Amniotic epithelial cell (primary cell): ENCODE measurements at regions not wholly inside any gene's neighbourhood (a gene's known extent, or its start where the extent isn't known, plus 50 kb on each side); places are given as distances from the start of the nearest gene placed in this dataset.
A peak's percentile ranks its signal among the peaks of the same experiment; 100 is the strongest.

ENCODE experiments used
- DNase-seq: peaks from one replicate; pipeline ENCODE4 v3.0.0-alpha.2; 2010; ENCODE audit warnings: low read depth

DNA sequence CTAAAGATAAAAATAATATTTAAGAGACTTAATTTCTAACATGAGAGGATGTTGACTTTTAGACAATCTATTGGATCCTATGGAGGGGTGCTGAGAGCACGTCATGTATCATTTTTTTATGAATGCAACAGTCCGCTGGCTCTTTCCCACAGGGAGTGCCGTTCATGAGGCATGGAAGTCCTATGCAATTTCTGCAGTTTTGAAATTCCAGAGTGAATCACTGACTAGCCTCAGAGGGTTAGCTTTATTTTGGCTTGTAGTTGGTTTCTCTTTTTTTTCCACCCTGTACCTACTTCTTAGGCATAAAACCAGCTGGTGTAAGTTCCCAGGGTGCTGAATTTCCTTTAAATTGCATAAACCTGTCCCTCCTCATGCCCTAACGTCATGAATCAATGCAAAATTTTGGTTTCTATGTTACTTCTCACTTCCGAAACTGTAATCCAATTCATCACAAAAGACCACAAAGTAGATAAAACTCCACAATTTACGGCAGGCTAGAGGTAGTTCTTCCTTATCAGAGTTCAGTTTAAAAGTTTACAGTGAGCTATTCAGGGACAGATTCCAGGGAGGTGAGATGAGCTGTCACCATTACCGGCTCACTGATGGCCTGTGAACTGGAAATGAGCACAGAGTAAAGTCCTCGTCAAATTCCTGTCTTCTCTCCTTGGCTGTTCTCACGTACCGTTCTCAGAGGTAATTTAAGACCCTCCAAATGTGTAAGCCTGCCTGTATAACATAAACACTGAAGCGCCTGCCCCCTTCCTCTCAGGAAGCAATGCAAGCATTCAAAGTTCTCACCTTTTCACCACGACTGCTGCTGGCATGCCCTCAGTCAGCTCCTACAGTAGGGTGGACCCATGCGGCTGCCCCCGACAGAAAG, 216.6 kb upstream of the SLC10A2 start:
- DNase-seq, result peak; percentile 88

DNA sequence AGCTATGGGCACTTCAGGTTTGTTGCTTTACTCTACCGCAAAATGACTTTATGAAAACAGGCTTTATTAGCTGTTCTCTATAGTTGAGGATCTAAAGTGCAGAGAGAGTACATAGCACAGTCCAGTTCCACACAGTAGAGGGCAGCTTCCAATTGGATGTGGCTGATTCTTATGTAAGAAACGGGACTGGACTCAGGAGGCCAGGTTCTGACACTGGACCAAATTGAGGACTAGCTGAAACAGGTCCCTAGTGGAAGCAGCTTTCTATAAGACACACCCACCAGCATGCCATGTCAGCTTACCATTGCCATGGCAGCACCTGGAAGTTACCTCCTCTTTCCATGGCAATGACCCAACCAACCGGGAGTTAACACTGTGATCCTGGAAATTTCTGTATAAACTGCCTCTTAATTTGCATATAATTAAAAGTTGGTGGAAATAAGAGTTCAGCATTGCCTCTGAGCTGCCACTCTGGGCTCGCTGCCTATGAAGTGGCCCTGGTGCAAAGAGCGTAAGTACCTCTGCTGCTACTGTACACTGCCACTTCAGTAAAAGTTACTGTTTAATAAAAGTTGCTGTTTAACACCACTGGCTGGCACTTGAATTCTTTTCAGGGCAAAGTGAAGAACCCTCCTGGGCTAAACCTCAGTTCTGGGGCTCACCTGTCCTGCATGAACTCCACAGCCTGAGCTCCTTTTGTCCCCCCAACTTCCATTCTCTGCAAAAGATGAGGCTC, 211.9 kb upstream of the SLC10A2 start:
- DNase-seq, result no peak

DNA sequence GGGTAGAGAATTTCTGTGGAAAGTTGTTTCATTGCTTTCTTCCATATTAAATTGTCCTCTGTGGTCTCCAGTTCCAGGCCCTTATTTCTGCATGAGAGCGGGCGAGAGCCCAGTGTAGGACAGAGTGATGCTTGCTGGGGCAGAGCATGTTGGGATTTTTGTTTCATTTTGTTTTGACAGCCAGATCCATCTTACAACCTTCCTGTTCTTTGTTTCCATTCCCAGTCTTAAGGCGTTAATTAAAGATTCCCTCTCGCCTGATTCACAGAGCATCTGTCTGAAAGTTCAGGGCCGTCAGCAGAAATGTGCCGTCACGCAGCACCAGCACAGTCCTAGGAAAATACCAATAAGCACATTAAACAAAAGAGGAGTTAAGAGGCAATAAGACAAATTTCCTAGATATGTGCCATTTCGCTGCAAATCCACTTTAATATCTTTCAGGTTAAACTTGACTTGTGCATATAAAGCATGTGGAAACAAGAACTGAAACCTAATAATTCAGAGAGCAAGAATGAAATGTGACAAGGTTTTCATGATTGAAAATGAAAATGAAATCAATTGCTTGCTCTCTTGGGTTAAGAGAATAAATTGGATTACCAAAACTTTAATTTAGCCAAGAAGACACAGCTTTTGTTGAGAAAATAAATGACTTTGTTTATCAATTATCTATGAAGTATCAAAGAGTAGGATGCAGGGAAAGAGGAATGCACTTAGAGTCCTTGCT, 210.7 kb upstream of the SLC10A2 start:
- no peak for DNase-seq

DNA sequence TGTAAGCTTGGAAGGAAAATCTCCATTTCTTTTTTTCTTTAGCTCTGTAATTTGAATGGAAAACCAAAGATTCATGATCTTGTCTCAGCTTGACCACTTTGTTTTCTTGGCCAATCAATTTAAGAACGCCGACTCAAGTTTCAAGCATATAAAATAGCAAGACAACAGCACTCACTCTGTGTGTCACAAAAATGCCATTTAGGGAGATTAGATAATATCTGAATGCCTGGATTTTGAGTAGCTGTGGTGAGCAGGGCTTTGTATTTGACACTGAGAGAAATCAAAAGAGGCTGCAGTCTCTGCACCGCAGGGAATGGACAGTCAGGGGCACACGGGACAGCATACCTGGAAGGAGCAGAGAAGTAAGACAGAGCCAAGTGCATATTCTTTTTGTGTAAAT, 209.5 kb upstream of the SLC10A2 start:
- no peak for DNase-seq

DNA sequence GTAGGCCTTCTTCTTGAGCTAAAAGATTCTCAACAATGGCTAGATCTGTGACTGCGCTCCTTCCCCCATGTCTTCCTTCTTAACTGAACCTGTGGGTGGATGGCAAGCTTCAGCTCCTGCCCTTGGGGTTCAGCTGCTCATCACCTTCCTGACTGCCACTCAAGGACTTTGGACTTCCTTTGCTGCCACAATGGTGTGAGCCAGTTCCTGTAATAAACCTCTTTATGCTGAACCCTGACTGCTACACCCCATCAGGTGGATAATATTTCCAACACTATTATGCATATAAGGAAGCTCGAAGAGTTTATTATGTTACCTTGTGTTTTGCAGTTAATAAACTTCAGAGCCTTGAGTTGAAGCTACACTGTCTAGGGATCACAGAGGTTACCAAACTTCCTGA, 208.9 kb upstream of the SLC10A2 start:
- DNase-seq, result no peak

DNA sequence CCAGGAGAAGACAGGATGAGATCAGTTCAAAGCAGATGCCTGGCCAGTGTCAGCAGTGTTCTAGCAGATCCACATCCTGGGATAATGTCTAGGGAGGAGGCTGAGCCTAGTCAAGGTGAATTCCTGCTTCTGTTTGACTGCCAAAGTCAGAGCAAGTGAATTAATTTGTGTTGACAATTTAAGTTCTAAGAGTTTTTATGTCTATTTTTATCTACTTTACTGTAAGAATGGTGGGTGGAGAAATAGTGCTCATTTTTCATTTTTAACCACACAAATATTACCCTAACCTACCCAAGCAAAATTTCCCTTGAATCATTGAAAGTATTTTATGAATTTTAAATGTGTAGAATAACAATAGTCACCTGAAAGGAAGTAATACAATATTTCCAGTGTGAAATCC, 207.6 kb upstream of the SLC10A2 start:
- peak; percentile 10 for DNase-seq

DNA sequence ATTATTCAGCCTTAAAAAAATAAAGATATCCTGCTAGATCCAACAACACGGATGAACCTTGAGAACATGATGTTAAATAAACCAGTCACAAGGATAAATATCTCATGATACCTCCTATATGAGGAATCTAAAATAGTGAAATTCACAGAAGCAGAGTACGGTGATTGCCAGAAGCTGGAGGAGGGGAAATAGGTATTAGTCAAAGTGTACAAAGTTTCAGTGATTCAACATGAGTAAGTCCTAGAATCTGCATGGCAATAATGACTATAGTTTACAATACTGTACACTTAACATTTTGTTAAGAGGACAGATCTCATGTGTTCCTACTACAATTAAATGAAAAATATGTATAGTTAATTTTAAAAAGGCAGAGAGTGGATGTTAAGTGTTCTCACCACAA, 206.6 kb upstream of the SLC10A2 start:
- DNase-seq, result peak; percentile 18

DNA sequence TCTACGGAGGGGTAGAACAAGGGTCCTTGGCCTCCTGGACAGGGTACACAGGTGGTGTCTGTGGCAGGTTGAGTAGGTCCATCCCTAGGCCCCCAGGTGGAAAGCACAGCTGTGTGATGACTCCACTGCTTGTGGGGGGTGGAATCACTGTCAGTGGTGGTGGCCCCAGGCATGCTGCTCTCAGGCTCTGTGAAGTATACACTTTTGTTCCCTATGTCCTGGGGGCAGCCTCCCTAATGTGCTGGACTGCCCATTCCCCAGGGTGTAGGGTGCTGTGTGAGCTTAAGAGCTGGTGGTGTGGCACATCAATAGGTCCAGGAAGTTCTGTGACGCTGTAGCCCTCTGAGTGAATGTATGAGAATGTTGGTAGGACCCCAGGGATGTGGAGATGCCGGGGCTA, 197.2 kb upstream of the SLC10A2 start:
- DNase-seq, result no peak

DNA sequence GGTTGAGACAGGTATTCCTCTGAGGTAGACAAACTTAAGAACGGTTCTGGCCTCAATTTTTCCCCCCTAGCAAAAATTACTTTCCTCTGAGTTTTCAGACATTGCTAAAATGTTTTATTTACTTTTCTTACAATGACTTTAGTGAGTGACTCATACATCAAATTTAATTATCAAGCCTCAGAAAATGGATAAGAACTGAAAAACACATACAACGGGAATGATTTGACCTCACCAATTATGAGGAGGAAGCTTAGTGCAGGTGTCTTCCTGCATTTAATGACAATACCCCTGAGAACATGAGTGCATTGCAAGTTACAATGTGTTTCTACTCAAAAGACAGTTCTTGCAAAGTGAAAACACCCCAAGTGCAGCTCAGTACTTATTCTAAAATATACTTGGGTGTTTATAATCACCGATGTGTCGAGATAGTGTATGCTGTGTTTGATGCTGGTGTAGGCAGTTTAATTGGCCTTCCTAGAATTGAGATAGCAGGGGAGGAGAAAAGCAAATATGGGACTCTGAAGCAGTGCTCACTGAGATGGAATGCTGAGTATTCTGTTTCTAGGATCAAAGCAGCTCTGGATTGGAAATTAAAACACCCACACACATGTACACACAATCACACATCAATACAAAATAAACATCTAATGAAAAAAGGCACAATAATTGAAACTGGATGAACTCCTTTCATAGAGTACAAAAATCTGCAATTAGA, 189.5 kb upstream of the SLC10A2 start:
- no peak for DNase-seq

DNA sequence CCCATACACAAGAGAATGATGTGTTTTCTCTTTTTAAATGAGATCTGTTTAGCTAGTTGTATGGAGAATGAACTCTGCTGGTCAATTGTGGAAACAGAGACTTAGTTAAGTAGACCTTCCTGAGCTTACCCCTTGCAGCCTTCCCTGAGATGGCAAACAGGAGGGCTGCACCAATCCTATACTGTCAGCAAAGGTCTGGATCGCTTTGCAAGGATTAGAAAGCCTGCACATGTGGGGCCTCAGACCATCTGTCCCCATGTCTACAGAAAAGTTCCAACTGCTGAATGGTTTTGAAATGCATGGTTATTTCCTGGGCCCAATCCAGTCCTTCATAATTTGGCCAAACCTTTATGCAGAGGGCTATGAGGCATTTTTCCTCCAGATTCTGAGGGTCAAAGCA, 183.9 kb upstream of the SLC10A2 start:
- DNase-seq, result no peak

DNA sequence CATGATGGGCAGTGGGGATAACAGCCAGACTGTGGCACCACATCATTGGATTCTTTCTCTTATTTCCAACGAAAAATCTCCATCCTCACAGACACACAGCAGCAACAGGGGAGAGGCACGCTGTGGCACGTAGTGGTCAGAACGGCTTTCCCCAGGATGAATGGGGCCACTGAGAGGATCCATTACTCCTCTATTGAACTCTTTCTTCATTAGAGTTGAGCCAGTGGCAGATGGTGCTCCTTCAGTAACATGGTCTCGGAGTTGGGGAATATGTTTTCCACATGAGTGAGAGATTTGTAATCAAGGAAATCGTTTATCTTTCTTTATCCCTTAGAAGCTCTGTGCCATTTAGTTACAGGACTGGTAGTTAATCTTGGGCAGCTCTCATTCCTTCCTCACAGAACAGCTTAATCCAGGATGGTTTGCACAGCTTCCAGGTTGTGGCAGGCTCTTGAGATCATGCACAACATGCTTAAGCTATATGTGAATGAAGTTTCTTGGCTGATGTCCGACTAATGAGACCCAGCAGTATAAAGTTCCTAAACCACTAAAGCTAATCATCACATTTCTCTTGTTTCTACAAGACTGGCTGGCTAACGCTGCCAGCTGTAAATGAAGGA, 180.5 kb upstream of the SLC10A2 start:
- peak; percentile 4 for DNase-seq

DNA sequence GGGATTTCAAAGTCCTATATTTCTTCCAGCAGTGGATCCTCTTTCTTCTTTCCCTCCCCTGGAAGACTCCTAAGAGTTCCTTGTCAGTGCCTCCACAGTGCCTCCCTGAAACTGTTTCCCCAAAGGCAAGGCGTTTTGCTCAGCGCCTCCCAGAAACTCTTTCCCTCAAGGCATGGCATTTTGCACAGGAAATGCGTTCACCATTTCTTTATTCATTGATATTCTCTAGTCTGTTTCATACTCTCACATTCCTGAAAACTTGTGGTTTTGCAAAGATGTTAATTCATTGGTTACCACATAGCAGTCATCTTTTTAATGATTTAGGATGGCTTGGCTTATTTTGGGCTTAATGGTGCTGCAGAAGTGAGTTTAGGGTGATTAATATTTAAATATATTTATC, 177.3 kb upstream of the SLC10A2 start:
- DNase-seq, result no peak

DNA sequence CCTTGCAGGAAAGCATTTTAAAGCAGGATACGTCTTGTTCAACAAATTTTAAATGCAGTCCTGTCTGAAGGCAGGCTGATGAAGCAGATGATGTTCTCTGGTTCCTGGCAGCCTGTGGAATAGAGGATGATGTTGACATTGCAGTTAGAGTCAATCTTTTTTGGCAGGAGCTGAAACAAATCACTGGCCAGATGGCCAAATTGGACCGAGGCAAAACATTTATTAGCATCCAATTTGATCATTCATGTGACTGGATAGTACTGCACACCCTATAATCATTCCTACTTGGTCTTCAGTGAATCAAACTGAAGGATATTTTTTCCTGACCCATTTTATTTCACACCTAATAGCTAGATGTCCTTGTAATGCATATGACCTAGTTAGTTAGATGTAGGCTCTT, 172.2 kb upstream of the SLC10A2 start:
- no peak for DNase-seq

DNA sequence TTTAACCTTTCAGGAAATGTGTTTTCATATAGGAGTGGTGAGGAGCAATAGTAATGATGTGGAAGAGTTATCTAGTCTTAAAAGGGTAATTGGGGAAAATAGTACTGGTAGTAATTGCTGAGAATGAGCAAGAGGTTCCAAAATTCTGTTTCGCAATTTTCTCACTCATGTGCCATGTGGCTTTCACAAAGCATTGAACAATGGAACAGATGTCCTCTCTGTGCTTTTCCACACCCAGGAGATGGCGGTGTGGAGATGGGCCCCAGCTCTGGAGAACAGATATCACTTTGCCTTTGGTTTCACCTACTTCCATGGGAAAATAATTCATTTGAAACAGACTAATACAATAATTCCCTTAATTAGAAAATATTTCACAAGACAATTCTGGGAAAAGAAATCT, 170.0 kb upstream of the SLC10A2 start:
- no peak for DNase-seq

DNA sequence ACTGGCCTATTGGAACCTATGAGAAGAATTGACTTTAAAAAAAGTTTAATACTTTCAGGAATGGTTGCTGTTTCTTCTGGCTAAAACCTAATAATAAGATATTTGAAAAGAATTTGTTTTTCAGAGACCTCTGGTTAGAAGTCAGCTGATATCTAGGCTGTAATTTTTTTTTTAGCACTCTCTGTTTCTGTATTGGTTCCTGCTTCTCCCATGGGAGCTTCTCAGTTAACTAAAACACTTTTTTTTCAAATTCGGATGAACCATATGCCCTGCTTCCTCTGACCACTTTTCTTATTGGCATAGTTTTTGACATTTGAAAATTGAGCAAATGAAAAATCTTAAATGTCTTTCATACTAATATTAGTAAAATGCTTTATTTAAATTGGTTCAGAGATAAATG, 163.5 kb upstream of the SLC10A2 start:
- no peak for DNase-seq

DNA sequence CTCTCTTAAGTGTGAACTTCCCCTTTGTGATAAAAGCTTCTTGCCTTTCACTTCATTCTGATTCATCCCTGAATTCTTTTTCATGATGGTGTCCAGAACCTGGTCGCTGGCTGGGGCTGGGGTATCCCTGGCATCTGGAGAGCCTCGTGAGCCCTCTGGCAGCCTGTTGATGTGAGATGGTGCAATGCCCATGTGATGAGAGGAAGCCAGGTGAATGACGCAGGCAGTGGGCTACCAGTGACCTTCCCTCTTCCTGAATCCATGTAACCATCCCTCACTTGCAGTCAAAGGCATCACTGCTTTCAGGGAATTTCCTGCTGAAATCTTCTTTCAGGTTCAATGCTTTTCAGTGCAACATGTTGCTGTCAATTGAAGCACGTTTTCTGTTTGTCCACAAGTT, 158.6 kb upstream of the SLC10A2 start:
- DNase-seq, result no peak

DNA sequence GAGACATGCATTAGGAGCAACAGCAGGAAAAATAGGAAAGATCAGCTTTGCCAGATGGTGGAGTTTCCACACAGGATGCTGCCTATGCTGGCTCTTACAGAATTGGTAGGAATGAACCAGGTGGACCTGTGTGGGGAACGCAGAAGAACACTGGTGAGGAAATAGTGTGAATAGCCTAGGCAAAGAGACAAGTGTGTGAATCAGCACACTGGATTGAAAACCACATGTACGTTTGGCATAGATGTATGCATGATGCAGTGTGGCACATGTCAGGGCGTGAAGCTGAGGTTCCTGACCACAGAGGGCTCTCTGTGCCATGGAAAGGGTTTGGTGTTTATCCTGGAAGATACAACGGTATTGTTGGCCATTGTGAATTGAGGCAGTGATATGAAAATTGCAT, 156.5 kb upstream of the SLC10A2 start:
- no peak for DNase-seq

DNA sequence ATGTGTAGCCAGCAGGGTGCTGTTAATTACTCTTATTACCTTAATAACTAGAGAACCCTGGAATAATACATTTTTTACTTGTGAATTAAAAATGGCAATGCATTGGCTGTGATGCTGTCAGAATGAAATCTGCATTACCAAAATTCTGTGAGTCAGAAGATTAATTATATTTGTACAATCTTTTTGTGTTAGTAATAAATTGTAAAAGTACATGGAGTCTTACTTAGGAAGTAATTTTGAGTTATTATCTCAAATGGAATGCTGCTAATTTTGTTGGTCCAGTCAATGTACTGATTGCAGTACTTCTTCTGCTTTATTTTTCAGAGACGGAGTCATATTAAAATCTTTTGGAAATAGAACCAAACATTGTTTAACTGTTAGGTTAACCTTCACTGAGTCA, 152.0 kb upstream of the SLC10A2 start:
- peak; percentile 29 for DNase-seq

DNA sequence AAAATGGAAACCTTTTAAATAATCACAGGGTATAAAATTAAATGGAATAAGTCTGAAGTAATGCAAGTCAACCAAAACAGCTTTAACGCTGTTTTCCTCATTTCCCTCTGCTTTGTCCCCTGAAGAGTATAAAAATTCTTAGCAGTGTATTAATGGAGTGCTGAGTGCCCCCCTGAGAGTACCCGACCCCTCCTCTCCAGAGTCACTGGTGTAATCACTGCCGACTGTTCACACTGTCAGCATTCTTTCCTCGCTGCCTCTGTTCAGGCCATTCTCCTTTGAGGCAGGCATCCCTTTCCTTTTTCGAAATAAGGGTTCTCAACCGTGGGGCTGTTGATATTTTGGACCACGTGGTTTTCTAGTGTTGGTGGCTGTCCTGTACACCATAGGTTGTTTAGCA, 146.9 kb upstream of the SLC10A2 start:
- no peak for DNase-seq

DNA sequence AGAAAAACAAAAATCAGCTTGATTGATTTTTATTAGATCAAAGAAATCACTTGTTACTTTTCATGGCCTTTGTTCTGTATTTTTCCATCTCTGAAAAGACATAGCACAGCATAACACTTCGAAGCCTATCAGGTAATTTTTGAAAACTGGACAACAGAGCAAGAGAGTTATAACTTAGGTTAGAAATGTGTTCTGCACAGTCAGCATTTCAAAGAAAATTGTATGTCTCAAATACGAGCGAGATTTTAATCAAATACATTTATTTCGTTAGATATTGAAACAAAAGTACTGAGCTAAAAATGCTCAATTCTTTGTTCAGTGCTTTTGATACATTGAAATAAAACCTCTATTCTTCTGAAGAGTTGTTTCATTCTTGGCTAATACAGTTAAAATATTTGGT, 144.1 kb upstream of the SLC10A2 start:
- no peak for DNase-seq

DNA sequence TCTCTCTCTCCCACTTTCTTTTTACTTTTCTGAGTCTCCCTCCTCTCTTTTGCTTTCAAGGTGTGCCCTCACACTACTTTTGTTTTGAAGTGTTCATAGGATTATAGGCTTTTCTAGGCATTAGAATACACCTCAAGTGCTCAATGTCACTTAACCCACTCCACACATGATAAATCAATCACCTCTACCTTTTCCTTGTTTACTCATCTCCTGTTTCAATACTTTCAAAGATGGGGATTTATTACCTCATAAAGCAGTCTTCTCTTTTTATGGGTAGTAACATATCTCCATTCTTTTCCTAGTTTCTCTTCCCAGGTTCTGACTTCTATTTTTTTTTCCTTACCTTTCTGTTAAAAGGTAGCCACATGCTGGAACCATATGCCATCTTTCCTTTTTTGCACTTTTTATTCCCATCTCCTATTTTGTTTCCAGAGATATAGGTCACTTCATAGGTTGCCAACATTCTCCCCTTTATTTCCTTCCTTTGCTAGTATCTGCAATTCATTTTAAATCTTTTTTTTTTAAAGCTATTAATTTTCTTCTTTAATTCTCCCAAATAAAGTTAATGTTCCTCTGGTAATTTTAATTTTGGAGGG, 137.6 kb upstream of the SLC10A2 start:
- DNase-seq, result no peak
